K562 (cell line): ENCODE measurements at regions not wholly inside any gene's neighbourhood (a gene's known extent, or its start where the extent isn't known, plus 50 kb on each side); places are given as distances from the start of the nearest gene placed in this dataset.

Source experiments
- ATAC-seq: fragments of 200-7000 bp; cut with Tn5 transposase; 3 replicates; pipeline ENCODE4 v1.9.1; 2020; ENCODE audit warnings: moderate library complexity
- BruUV-seq: library from RNA; stranded (reverse); fragments of 400-500 nt; replicated peaks from 2 replicates; lab custom pipeline; 2021; lab: Mats Ljungman, UMichigan
- CTCF ChIA-PET: fragments of 300-600 bp; formaldehyde crosslinking; extraction: SDS; loops from one replicate; lab custom pipeline; 2021; ENCODE audit warnings: low intra/inter-chr PET ratio; lab: Yijun Ruan, JAX
- POLR2A ChIA-PET: fragments of 300-600, 350-650 bp; sonication (Branson Sonifier 250); formaldehyde crosslinking; extraction: SDS; loops from one replicate; lab custom pipeline; 2021; ENCODE audit warnings: antibody characterized with exemption, inconsistent platforms; lab: Yijun Ruan, JAX
- DNase-seq, 4 experiments: peaks; one replicate each; pipeline versions ENCODE4 v3.0.0 to v3.0.0-alpha.2; 2011 to 2018; ENCODE audit warnings: low spot score in 3 of 4, mixed read lengths in 3 of 4; ENCODE audit errors: extremely low read depth in 1 of 4
- FAIRE-seq: peaks from 2 replicates; lab custom pipeline; 2011; peaks lifted over from hg19 to GRCh38; lab: Jason Lieb, UNC
- H2AFZ ChIP-seq: 2 replicates; pipeline ENCODE4 v1.6.0; 2011; ENCODE audit warnings: low read depth, low read length, control low read depth, inconsistent platforms
- H3K27ac ChIP-seq: fragments of 200-600 bp; 3 replicates; pipeline ENCODE4 v1.8.0; 2011; ENCODE audit warnings: low read depth, mild to moderate bottlenecking, control low read depth, inconsistent platforms, low read length, moderate library complexity, mixed read lengths; ENCODE audit errors: extremely low read depth
- H3K27me3 ChIP-seq, 2 experiments: fragments of 300-600 bp in 1 of 2; 2 replicates in 1 of 2; 3 replicates in 1 of 2; pipeline versions ENCODE4 v1.6.0 to v1.8.0; 2011; ENCODE audit warnings: inconsistent platforms in 2 of 2, low read length in 2 of 2, mild to moderate bottlenecking in 1 of 2, mixed read lengths in 1 of 2, moderate library complexity in 1 of 2; ENCODE audit not compliant: control insufficient read depth in 2 of 2, insufficient read depth in 2 of 2
- H3K36me3 ChIP-seq: fragments of 300-600 bp; 3 replicates; pipeline ENCODE4 v1.8.0; 2011; ENCODE audit warnings: mild to moderate bottlenecking, low read length, inconsistent platforms; ENCODE audit not compliant: control insufficient read depth, insufficient read depth
- H3K4me1 ChIP-seq, 2 experiments: fragments of 200-600 bp in 1 of 2; replicated peaks in 1 of 2; 2 replicates in 1 of 2; 3 replicates in 1 of 2; pipeline versions ENCODE4 v1.5.1 to v1.8.0; 2011; ENCODE audit warnings: inconsistent platforms in 2 of 2, low read length in 2 of 2, mild to moderate bottlenecking in 1 of 2, mixed read lengths in 1 of 2, moderate library complexity in 1 of 2; ENCODE audit not compliant: control insufficient read depth in 2 of 2, insufficient read depth in 2 of 2
- H3K4me2 ChIP-seq: 2 replicates; pipeline ENCODE4 v1.6.1; 2011; ENCODE audit warnings: low read length, control low read depth, inconsistent platforms, mixed read lengths; ENCODE audit not compliant: insufficient read depth
- H3K4me3 ChIP-seq: fragments of 200-600 bp; sonication (generic), shearing (Covaris generic); 2 replicates; pipeline ENCODE4 v1.5.1; 2016; ENCODE audit warnings: control low read depth, inconsistent platforms
- H3K79me2 ChIP-seq: fragments of 200-600 bp; 3 replicates; pipeline ENCODE4 v1.8.0; 2011; ENCODE audit warnings: low read length, inconsistent platforms; ENCODE audit not compliant: control insufficient read depth, insufficient read depth
- H3K9ac ChIP-seq, 2 experiments: 2 replicates each; pipeline versions ENCODE4 v1.6.0 to v1.6.1; 2011; ENCODE audit warnings: low read depth in 2 of 2, low read length in 2 of 2, control low read depth in 1 of 2, inconsistent platforms in 1 of 2, mild to moderate bottlenecking in 1 of 2, mixed read lengths in 1 of 2; ENCODE audit not compliant: insufficient read depth in 1 of 2
- H3K9me1 ChIP-seq: one replicate; pipeline ENCODE4 v1.6.0; 2011; ENCODE audit warnings: inconsistent platforms, mild to moderate bottlenecking, low read length, moderate library complexity; ENCODE audit not compliant: control insufficient read depth, insufficient read depth
- H3K9me3 ChIP-seq: replicated peaks from 2 replicates; pipeline ENCODE4 v1.5.1; 2011; ENCODE audit warnings: low read depth, low read length, inconsistent platforms; ENCODE audit not compliant: control insufficient read depth, insufficient read depth
- H4K20me1 ChIP-seq: replicated peaks from 2 replicates; pipeline ENCODE4 v1.6.1; 2011; ENCODE audit warnings: low read length, inconsistent platforms, mixed read lengths; ENCODE audit not compliant: control insufficient read depth, insufficient read depth
- CBX8 ChIP-seq: fragments of 200-600 bp; sonication (generic); IDR thresholded peaks from 2 replicates; pipeline ENCODE4 v1.6.1; 2012; ENCODE audit warnings: borderline replicate concordance, mixed run types, low read depth, mild to moderate bottlenecking, moderate library complexity, mixed read lengths, low read length, control low read depth, inconsistent platforms; ENCODE audit not compliant: poor library complexity, severe bottlenecking; ENCODE audit errors: extremely low read depth
- MAFF ChIP-seq: IDR thresholded peaks from 2 replicates; pipeline ENCODE4 v1.6.1; 2012; ENCODE audit warnings: low read length, improper control_type of control experiment
- NCOA1 ChIP-seq: fragments of 450-650 bp; IDR thresholded peaks from 2 replicates; pipeline ENCODE4 v1.6.1; 2016; ENCODE audit warnings: low read depth
- NFIC ChIP-seq: fragments of 450-650 bp; IDR thresholded peaks from 2 replicates; pipeline ENCODE4 v1.6.1; 2017; ENCODE audit warnings: mild to moderate bottlenecking, inconsistent platforms
- NFIX ChIP-seq: fragments of 250-450 bp; sonication (Bioruptor Pico); IDR thresholded peaks from 2 replicates; pipeline ENCODE4 v1.4.0; 2020; ENCODE audit warnings: low read depth, mild to moderate bottlenecking, moderate library complexity
- SRF ChIP-seq, 2 experiments: fragments of 250-450, 450-650 bp in 1 of 2; sonication (Bioruptor Pico) in 1 of 2; sonication (generic) in 1 of 2; formaldehyde crosslinking; IDR thresholded peaks; 2 replicates each; pipeline versions ENCODE4 v1.5.0 to v1.5.1; 2020 to 2022; ENCODE audit warnings: mild to moderate bottlenecking in 1 of 2, missing genetic modification reagents in 1 of 2
- SRSF3 ChIP-seq: fragments of 200-400 bp; formaldehyde crosslinking; IDR thresholded peaks from 2 replicates; pipeline ENCODE4 v1.6.1; 2016; ENCODE audit warnings: mild to moderate bottlenecking, low read length, moderate library complexity; ENCODE audit not compliant: insufficient read depth
- ZC3H8 ChIP-seq: fragments of 450-650 bp; IDR thresholded peaks from 2 replicates; pipeline ENCODE4 v1.6.1; 2017
- ZNF354B ChIP-seq: fragments of 250-450 bp; sonication (Bioruptor Pico); IDR thresholded peaks from 2 replicates; pipeline ENCODE4 v1.4.0; 2020
- WGBS: fragments of 100-300 bp; shearing (Covaris generic); methylation state at CpG from one replicate; pipeline ENCODE4 v1.1.6; 2016; ENCODE audit warnings: low coverage, mixed read lengths; ENCODE audit not compliant: insufficient coverage; ENCODE audit errors: missing lambda C conversion rate; 5-methylcytosine and 5-hydroxymethylcytosine counted together
- in situ Hi-C: fragments of 300-500 bp; cut with MboI; formaldehyde crosslinking; loops from 4 replicates; pipeline ENCODE4 v1.15.0; 2018; ENCODE audit warnings: inconsistent platforms, mixed read lengths
- intact Hi-C: fragments of 100-400 bp; cut with micrococcal nuclease; formaldehyde crosslinking; loops from 2 replicates; pipeline ENCODE4 v1.14.2; 2022
- TF ChIP-seq, protein P1 (sequence below): fragments of 450-650 bp; formaldehyde crosslinking; IDR thresholded peaks from 2 replicates; pipeline ENCODE4 v1.4.0; 2020; ENCODE audit warnings: mild to moderate bottlenecking
- TF ChIP-seq, protein P2 (sequence below): fragments of 450-650 bp; IDR thresholded peaks from 2 replicates; pipeline ENCODE4 v1.6.1; 2017; ENCODE audit warnings: antibody characterized with exemption
- TF ChIP-seq, protein P3 (sequence below), 2 experiments: fragments of 250-450 bp in 1 of 2; fragments of 450-650 bp in 1 of 2; sonication (Bioruptor Pico) in 1 of 2; IDR thresholded peaks; 2 replicates each; pipeline versions ENCODE4 v1.6.1 to v1.8.0; 2016 to 2021; ENCODE audit warnings: mild to moderate bottlenecking in 2 of 2, moderate library complexity in 2 of 2, missing compliant biosample characterization in 1 of 2, missing genetic modification characterization in 1 of 2

DNA sequence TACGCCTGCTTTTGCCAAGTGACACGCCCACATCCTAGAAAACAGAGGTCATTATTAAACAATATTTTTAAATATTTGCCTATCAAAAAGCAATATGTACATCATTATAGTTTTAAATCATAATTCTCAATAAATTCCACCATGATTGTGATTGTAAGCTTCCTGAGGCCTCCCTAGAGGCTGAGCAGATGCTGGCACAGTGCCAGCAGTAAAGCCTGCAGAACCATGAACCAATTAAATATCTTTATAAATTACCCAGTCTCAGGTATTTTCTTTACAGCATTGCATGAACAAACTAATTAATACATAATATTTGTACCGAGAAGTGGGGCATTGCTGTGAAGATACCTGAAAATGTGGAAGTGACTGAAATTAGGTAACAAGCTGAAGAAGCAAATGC, 174.7 kb upstream of the TMEM196 start:
- DNase-seq (no peak), FAIRE-seq (no peak), ATAC-seq (no peak)
- peak; percentile 86 for TF ChIP-seq NFIX (CRISPR knock-in tag)
- peak; percentile 90 for TF ChIP-seq NFIC
- TF ChIP-seq, protein P1, sequence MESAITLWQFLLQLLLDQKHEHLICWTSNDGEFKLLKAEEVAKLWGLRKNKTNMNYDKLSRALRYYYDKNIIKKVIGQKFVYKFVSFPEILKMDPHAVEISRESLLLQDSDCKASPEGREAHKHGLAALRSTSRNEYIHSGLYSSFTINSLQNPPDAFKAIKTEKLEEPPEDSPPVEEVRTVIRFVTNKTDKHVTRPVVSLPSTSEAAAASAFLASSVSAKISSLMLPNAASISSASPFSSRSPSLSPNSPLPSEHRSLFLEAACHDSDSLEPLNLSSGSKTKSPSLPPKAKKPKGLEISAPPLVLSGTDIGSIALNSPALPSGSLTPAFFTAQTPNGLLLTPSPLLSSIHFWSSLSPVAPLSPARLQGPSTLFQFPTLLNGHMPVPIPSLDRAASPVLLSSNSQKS (CRISPR knock-in tag), result no peak
- in situ Hi-C loops, result no loop called here
- Histone ChIP-seq H3K4me3 (no peak overlapping the region), H3K4me1 (no peaks in the 10 kb centered on the region), H3K36me3 (no peaks in the 10 kb centered on the region), H2AFZ (no peak overlapping the region), H3K27ac (no peak overlapping the region), H3K27me3 (no peaks in the 10 kb centered on the region), H3K79me2 (no peaks in the 10 kb centered on the region), H3K9ac (no peak overlapping the region), H4K20me1 (no peaks in the 10 kb centered on the region), H3K9me3 (no peaks in the 10 kb centered on the region), H3K4me2 (no peak overlapping the region), H3K9me1 (no peaks in the 10 kb centered on the region)
- WGBS, result 0% methylated on average over 3 of the region's 3 CpGs
- no TSS peak for BruUV-seq
- intact Hi-C loops, result no loop called here
- CTCF ChIA-PET, result interaction anchor here (0.6 kb wide), 1 partner anchor 41 kb away, joined by 3 read pairs; no protein-coding TSS in a partner anchor
- POLR2A ChIA-PET, result no interaction called here

DNA sequence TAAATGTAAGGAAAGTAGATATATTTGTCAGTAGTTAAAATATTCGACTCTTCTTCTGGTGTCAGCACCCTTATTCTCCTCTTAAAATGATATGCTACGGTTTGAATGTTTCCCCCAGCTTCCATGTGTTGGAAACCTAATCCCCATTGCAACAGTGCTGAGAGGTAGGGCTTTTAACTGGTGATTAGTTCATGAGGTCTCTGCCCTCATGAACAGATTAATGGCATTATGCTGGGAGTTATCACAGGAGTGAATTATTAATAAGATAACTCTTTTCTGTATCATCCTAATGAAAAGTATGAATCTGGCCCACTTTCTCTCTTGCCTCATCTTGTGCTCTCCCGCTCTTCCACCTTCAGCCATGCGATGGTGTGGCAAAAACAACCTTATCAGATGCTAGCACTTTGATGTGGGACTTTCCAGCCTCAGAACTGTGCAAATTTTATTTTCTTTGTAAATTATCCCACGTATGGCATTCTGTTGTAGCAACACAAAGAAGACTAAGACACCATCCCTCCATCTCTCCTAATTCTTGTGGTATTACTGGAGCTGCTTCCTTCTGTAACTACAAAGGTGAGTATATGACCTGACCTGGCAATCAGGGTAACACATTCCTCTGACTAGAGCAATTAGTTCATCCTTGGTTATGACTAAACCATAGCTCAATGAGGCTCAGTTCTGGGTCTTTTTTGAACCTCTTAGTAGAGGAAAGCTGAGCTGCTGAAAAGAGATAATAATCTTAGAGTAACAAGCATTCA, 171.1 kb upstream of the TMEM196 start:
- in situ Hi-C loops (no loop called here), intact Hi-C loops (no loop called here)
- Histone ChIP-seq H3K9me1 (no peaks in the 10 kb centered on the region), H3K4me2 (no peak overlapping the region), H3K79me2 (no peaks in the 10 kb centered on the region), H3K9ac (no peak overlapping the region), H3K27ac (no peak overlapping the region), H3K4me1 (no peaks in the 10 kb centered on the region), H2AFZ (no peak overlapping the region), H3K4me3 (no peak overlapping the region), H3K9me3 (no peaks in the 10 kb centered on the region), H3K27me3 (no peaks in the 10 kb centered on the region), H3K36me3 (no peaks in the 10 kb centered on the region), H4K20me1 (no peaks in the 10 kb centered on the region)
- POLR2A ChIA-PET, result interaction anchor here (1.2 kb wide), 1 partner anchor 10 kb away, joined by 4 read pairs; no protein-coding TSS in a partner anchor
- BruUV-seq, result no TSS peak
- CTCF ChIA-PET, result no interaction called here
- FAIRE-seq, result no peak
- ATAC-seq, result no peak
- 0% methylated on average over 5 of the region's 5 CpGs for WGBS
- no peak for DNase-seq
- TF ChIP-seq MAFF, result no peak
- TF ChIP-seq, protein P2, sequence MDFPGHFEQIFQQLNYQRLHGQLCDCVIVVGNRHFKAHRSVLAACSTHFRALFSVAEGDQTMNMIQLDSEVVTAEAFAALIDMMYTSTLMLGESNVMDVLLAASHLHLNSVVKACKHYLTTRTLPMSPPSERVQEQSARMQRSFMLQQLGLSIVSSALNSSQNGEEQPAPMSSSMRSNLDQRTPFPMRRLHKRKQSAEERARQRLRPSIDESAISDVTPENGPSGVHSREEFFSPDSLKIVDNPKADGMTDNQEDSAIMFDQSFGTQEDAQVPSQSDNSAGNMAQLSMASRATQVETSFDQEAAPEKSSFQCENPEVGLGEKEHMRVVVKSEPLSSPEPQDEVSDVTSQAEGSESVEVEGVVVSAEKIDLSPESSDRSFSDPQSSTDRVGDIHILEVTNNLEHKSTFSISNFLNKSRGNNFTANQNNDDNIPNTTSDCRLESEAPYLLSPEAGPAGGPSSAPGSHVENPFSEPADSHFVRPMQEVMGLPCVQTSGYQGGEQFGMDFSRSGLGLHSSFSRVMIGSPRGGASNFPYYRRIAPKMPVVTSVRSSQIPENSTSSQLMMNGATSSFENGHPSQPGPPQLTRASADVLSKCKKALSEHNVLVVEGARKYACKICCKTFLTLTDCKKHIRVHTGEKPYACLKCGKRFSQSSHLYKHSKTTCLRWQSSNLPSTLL, result no peak
- TF ChIP-seq CBX8, result no peak
- no peak for TF ChIP-seq SRF (CRISPR knock-in tag; IDR thresholded peaks at IDR 0.05)
- TF ChIP-seq, protein P3, sequence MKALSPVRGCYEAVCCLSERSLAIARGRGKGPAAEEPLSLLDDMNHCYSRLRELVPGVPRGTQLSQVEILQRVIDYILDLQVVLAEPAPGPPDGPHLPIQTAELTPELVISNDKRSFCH (CRISPR knock-in tag; IDR thresholded peaks at IDR 0.05), result no peak
- TF ChIP-seq, protein P3 (tag; IDR thresholded peaks at IDR 0.05), result no peak
- TF ChIP-seq NCOA1, result no peak
- TF ChIP-seq ZNF354B (CRISPR knock-in tag), result no peak
- TF ChIP-seq ZC3H8, result no peak
- no peak for TF ChIP-seq SRSF3
